ENCODE measurements at regions not wholly inside any gene's neighbourhood (a gene's known extent, or its start where the extent isn't known, plus 50 kb on each side); places are given as distances from the start of the nearest gene placed in this dataset.
"Not testable (repeated sequence)": the region's sequence is repeated elsewhere in the genome, so short reads cannot be mapped to it uniquely, and the experiment has no call there.

DNA sequence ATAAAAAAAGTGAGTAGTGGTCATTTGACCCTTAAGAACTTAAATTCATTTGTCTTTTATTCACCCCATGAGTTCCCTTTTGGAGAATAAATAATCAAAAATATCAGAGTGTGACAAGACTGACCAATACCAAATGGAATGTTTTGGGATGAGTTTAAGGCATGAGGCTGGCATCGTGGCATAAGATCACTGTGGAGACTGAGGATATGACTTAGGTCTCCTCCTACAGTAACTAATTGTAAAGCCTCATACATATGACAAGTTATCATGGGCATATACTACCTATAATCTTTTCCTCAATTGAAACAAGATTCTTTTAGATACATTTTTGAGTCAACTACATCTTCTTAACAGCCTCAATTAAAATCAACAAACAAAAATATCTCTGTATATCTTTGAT is 782.0 kb downstream of the SLITRK1 start:
- TF ChIP-seq, protein P1, sequence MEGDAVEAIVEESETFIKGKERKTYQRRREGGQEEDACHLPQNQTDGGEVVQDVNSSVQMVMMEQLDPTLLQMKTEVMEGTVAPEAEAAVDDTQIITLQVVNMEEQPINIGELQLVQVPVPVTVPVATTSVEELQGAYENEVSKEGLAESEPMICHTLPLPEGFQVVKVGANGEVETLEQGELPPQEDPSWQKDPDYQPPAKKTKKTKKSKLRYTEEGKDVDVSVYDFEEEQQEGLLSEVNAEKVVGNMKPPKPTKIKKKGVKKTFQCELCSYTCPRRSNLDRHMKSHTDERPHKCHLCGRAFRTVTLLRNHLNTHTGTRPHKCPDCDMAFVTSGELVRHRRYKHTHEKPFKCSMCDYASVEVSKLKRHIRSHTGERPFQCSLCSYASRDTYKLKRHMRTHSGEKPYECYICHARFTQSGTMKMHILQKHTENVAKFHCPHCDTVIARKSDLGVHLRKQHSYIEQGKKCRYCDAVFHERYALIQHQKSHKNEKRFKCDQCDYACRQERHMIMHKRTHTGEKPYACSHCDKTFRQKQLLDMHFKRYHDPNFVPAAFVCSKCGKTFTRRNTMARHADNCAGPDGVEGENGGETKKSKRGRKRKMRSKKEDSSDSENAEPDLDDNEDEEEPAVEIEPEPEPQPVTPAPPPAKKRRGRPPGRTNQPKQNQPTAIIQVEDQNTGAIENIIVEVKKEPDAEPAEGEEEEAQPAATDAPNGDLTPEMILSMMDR (IDR thresholded peaks at IDR 0.05), result no peak
- ATAC-seq (ENCODE audit: low FRiP score) (no peak), DNase-seq (ENCODE audit: low spot score) (no peak)

DNA sequence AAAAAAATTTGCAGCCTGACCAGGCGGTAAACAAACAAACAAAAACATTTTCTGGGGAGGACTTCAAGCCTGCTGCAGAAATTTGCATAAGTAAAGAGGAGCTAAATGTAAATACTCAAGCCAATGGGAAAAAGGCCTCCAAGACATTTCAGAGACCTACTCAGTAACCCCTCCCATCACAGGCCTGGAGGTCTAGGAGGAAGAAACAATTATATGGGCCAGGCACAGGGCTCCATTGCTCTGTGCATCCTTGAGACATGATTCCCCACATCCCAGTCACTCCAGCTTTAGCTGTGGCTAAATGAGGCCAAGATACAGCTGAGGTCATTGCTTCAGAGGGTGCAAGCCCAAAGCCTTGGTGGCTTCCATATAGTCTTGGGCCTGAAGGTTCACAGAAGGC is 793.4 kb downstream of the SLITRK1 start:
- ATAC-seq (ENCODE audit: low FRiP score) (no peak), DNase-seq (ENCODE audit: low spot score) (no peak)
- TF ChIP-seq, protein P1 (IDR thresholded peaks at IDR 0.05), result no peak

DNA sequence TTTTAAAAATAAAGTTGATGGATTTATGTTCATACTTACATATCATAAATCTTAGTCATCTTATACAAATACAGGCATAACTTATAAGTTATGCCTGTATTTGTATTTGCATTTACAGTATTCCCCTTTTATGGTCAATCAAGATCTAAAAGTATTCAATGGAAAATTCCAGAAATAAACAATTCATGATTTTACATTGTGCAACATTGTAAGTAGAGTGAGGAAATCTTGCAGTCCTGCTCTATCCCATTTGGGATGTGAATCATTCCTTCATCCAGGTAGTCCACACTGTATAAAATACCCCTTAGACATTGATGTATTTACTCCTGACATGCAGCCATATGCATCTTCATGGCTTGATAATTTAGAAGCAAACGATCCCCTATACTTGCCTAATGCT is 795.3 kb downstream of the SLITRK1 start:
- no peak for ATAC-seq (ENCODE audit: low FRiP score)
- DNase-seq (ENCODE audit: low spot score), result no peak
- TF ChIP-seq, protein P1 (IDR thresholded peaks at IDR 0.05), result no peak

DNA sequence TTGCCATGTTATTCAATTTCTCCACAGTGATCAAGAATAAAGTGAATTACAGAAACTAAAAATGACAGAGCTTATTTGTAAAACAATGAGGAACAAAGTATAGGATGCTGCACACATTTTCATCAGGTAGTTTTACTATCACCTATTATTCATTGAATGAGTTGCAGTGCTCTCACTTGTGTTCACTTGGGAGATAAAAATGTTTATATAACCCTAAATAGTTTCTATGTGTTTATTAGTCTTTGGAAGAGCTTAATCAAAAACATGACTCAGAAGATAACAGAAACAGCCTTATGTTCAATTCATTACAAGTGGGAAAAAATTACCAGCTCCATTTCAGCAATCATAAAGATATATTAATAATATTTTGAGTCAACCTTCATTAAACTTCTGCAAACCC is 796.2 kb downstream of the SLITRK1 start:
- ATAC-seq (ENCODE audit: low FRiP score) (no peak), DNase-seq (ENCODE audit: low spot score) (no peak)
- TF ChIP-seq, protein P1 (IDR thresholded peaks at IDR 0.05), result no peak

DNA sequence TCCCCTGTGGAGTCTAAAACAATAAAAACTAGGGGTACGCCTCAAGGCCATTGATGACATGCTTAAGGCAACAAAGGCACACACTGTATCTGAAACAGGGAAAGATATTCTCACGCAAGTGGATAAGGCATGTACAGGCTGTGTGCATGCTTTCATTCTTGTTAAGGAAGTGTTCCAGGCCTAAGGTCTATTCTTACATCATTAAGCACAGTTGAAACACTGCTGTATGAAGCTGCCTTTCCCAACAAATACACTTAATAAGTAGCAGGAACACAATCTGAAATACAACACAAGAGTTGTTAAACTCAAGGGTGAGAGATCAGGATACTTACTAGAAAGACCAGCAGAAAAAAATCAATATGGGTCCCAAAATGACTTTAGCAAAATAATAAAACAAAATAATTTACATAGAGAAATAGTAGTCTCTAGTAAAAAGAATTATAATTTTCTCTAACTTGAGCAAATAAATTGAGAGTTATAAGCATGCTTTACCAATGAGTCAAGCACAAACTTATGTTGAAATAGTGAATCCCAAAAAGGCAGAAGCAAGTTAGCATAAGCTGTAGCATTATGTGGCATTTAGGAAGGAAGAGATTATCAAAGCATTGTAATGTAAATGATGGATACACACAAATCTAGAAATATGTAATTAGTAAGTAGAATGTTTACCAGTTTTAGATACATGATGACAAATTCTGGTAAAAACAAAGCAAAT is 796.9 kb downstream of the SLITRK1 start:
- ATAC-seq (ENCODE audit: low FRiP score) (no peak), DNase-seq (ENCODE audit: low spot score) (no peak)
- TF ChIP-seq, protein P1 (IDR thresholded peaks at IDR 0.05), result no peak

DNA sequence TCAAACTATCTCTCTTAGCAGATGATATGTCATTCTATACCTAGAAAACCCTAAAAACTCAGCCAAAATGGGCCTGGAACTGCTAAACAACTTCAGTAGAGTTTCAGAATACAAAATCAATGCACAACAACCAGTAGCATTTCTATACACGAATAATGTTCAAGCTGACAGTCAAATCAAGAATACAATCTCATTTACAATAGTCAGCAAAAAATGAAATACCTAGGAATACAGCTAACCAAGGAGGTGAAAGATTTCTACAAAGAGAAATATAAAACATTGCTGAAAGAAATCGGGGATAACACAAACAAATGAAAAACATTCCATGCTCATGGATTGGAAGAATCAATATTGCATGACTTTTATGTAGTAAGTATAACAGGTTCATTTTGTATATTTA is 804.8 kb downstream of the SLITRK1 start:
- no peak for DNase-seq (ENCODE audit: low spot score)
- TF ChIP-seq, protein P1 (IDR thresholded peaks at IDR 0.05), result no peak
- ATAC-seq (ENCODE audit: low FRiP score), result no peak

DNA sequence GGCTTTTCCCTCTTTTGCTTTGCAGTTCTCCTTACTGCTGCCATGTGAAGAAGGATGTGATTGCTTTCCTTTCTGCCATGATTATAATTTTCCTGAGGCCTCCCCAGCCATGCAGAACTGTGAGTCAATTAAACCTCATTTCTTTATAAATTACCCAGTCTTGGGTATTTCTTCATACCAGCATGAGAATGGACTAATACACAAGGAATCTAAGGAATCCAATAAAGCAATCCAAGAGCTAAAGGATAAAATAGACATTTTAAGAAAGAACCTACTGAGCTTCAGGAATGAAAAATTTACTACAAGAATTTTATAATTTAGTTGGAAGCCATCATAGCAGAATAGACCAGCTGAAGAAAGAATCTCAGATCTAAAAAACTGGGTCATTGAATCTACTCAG is 808.3 kb downstream of the SLITRK1 start:
- DNase-seq (ENCODE audit: low spot score), result not testable (repeated sequence)
- ATAC-seq (ENCODE audit: low FRiP score), result peak; percentile 48

Measured in omental fat pad (tissue), 3 donors.